HuH-7 (cell line): ENCODE measurements at regions not wholly inside any gene's neighbourhood (a gene's known extent, or its start where the extent isn't known, plus 50 kb on each side); places are given as distances from the start of the nearest gene placed in this dataset.

Source experiments
- DNase-seq: peaks from one replicate; pipeline ENCODE4 v3.0.0; 2011; ENCODE audit warnings: low spot score

GRCh38 chr6:14254505-14254904, 136.9 kb downstream of the CD83 start:
- no peak for DNase-seq

- no peak for DNase-seq
Measured at GRCh38 chr6:14255916-14256315, 138.3 kb downstream of the CD83 start.

DNA sequence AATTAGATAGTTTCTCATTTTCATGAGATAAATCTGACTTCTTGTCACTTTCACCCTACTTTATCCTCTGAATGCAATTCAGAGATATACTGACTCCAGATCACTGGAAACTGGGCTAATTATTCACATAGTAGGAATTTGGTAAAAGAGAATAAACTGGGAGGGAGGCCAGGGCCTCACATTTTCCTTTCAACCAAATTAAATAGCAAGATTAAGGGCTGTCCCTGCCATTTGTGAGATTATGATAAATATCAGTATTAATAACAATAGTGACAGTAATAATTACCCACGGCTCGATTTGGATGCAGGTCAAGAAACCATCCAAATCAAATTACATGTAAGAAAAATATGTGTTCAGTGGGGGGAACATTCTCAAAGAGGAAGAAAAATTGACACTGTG, 140.5 kb downstream of the CD83 start:
- DNase-seq: no peak

DNA sequence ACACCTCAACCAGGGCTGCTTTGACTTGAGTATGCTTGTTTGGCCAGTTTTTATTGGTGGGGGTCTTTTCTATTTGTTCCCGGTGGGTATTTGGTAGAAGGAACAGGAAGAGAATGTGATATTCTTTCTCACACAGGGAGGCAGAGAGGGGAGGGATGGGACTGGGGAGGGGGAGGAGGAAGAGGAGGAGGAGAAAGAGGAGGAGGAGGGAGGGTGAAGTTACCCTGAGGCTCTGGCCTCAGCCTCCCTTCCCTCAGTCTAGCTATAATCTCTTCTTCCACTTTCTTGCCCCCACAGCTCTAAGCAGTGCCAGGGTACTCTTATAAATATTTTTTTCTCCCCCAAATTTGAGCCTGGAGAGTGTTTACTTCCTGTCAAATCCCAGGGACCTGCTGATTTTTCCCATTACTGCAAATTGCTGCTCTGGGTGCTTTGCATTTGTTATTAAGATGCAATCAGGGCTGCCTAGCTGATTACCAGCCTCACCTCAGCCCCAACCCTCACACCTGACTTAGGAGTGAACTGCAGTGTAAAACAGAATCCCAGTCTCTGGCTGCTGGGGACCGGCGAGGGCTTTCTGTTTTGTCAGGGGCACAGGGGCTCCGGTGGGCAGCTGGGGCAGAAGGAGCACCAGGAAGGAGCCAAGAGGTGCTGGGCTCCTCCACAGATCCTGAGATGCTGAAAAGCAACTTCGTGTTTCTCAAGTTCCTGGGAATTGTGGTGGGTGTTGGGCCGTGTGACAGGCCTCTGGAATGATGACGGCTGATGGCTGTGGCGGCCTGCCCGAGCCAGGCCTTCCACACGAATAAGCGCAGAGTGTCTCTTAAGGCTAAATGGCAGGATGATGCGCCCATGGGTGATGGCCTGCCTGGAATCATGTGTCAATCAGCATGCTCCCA, 141.4 kb downstream of the CD83 start:
- DNase-seq: no peak

GRCh38 chr6:14259594-14260152, 142.1 kb downstream of the CD83 start:
- DNase-seq: no peak

GRCh38 chr6:14260839-14261238, 143.3 kb downstream of the CD83 start:
- DNase-seq: no peak

DNA sequence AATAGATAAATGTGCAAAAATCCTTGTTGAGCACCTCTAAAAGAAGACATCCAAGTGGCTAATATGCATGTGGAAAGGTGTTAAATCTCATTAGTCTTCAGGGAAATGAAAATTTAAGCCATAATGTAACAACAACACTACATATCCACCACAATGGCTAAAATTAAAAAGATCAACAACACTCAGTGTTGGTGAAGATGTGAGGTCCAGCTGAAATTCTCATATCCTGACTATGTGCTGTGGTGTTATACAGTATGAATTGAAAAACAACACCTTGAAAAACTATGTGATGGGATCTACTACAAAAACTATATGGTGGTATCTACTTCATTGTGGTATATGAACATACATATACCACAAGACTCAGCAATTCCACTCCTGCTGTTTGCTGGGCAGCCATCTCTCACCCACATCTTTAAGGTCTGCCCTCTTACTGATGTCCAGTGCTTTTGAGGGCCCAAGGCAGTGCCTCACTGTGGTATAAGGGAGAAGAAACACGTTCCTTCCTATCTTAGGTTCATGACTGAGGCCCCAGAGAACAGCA, 146.4 kb downstream of the CD83 start:
- DNase-seq: no peak

DNA sequence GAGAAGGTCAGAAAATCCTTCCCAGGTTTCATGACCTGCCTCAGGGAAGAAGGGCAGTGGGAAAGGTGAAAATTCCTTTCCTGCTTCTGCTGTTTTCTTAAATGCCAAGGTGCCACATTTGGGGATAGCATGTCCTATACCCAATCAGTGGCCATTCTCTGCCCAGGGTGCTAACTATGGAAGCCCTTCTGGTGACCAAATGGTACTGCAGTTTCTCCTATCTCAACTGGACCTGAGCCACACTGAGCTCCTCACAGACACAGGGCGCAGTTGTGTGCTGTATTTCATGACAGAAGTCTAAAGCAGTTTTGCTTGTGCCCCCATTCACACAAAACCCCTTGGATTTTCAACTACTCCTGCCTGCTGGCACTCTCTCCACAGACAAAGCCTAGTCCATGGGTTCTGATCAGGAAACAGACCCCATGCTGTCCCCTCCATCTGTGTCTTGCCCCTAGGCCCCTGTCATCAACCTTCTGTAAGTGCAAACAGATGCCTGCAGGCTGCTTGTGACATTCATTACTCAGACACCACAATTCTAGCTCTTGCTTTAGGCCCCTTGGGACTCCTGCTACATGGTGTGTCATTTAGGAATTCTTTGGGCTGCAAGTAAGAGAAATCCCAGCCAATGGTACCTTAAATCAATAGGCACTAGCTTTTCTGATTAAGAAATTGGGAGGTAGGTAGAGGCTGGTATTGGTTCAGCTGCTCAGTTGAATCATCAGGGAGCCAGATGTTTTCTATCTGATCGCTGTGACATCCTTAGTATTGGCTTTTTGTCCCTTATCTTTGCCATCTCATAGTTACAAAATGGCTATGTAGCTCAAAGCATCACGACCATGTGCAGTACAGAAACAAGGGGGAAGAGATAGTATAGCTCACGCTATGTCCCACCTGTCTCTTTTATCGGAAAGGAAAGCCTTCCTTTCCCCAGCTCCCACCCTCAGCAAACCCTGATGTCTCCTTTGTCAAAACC, 147.8 kb downstream of the CD83 start:
- no peak for DNase-seq

DNA sequence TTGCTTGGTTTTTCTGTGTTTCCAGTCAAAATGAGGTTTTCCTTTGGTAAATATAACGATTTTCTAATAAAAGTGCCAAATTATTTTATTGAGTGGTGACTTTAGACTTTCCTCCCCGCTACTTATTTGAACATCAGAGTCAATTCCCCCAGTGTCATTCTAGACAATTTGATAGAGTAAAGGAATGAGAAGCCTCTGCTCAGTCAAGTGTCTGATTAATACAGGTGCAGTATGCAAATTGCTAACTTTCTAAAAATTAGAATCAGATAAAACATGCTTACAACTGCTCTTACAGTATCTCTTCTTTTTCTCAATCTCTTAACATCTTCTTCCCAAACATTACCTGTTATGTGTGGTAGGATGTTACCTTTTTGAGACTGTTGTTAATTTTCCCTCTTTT, 148.7 kb downstream of the CD83 start:
- DNase-seq: no peak

DNA sequence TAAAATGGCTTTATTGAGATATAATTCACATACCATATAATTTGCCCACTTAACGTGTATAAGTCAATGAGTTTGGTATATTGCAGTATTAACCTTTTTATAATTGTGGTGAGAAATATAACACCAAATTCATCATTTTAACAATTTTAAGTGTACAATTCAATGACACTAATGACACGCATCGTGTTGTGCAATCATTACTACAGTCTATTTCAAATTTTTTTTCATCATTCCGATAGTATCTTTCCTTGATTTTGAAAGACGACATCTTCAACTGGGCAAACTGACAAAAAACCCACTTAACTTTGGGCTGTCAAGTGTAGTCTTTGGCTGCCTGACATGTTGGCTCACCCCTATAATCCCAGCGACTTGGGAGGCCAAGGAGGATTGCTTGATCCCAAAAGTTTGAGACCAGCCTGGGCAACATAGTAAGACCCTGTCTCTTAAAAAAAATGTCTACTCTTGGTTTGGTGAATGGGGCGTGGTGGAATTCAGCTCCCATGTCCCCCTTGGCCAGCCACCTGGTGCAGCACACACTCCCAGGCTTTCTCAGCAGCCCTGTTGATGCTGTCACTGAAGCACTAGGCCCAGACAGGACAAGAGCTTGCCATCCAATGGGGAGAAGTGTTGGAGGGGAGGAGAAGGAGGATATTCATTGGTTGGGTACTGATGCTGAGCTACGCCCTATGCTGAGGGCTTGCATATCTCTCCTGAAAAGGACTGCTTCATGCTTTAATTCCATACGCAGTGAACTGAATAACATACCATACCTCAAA, 150.5 kb downstream of the CD83 start:
- DNase-seq: no peak

DNA sequence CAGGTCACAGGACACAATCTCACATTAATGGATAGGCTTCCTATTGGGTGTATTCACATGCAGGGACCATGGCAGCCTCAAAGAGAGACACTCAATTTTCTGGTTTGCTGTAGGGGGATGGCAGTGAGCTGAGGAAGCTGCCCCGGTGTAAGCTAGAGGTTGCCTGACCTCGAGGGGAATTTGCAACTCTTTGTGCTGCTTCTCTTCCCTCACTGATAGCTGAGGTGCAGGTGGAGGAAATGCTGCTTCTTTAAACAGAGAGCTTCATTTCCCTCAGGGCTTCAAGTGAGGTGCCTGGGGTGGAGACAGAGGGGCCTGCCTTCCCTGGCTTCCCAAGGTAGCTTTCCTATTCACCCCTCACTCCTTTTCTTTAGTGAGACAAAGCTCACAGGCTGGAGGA, 151.9 kb downstream of the CD83 start:
- no peak for DNase-seq

GRCh38 chr6:14270142-14270893, 152.7 kb downstream of the CD83 start:
- no peak for DNase-seq

GRCh38 chr6:14270925-14271788, 153.6 kb downstream of the CD83 start:
- no peak for DNase-seq

DNA sequence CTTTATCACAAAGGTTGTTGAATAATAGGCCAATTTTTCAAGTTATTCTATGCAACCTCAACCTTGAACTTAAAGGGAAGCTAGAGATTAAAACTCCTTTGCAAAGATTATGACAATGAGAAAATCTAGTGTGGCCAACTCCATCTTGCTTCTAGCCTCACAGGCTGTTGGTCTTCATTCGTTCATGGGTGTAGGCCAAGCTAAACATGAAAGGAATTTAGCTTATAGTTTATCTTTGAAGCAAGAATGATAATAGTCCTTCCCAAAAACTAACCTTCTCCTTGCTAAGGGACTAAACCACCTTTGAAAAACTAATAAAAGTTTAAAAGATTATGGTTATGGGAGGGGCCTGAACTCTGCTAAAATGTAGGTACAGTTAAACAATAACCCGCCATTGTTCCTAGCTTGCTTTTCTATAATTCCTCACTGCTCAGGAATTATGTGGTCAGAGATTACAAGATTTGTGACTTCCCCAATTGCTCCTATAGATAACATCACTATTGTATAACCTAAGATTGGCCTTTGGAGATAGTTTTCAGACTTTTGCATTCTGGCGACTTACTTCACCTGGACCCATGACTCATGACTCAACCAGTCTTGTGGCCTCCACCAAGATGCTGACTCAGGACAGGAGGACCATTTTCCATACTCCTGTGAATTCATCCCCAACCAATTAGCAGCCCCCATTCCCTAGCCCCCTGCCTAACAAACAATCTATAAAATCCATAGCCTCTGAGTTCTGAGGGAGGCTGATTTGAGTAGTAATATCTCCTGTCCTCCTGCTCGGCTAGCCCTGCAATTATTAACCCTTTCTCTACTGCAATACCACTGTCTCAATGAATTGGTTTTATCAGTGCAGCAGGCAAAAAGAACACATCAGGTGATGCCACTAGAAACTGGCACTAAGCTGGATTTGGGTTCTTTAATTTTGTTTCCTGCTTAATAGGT, 154.5 kb downstream of the CD83 start:
- no peak for DNase-seq

GRCh38 chr6:14272737-14273085, 155.1 kb downstream of the CD83 start:
- no peak for DNase-seq

DNA sequence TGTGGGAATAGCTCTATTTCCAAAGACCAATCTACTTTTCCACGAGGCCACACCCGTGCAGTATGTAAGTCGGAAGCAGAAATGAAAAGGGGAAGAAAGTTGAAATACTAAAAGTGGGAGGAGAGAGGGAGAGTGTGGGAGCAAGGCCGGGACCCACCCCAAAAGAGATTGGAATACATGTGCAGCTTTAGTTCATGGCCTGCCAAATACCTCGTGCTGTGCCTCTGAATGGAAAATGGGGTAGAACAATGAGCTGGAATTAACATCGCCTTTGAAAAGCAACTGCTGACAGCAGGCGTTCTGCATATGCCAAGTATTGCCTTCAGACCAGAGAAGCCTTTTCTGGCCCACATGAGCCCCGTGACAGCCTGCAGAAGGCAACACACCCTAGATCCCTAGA, 155.6 kb downstream of the CD83 start:
- DNase-seq: no peak

GRCh38 chr6:14274016-14274415, 156.4 kb downstream of the CD83 start:
- no peak for DNase-seq

- no peak for DNase-seq
Measured at GRCh38 chr6:14274546-14275492, 157.2 kb downstream of the CD83 start.
